ENCODE measurements at regions not wholly inside any gene's neighbourhood (a gene's known extent, or its start where the extent isn't known, plus 50 kb on each side); places are given as distances from the start of the nearest gene placed in this dataset.

DNA sequence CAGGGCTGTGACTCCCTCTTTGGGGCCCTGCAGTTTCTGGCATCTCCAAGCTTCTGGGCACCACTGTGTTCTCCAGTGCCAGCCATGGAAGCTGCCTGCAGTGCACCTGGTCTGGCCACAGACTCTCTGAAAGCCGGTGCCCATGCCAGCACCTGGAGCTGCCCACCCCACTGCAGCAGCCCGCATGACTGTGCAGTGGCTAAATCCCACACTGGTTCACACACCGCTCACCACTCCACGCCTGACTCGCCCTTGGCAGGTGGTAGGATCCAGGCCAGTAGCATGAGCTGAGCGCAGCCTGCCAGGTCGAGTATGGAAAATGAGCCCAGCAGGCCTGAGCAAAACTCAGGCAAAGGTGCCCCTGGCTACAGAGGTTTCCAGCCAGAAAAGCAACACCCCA is 72.8 kb upstream of the INTU start:
- TF ChIP-seq TSHZ2 (CRISPR knock-in tag; IDR thresholded peaks at IDR 0.05): no peak
- no peak for TF ChIP-seq ZFP30 (CRISPR knock-in tag; IDR thresholded peaks at IDR 0.05)
- TF ChIP-seq CSDC2 (CRISPR knock-in tag; IDR thresholded peaks at IDR 0.05): no peak
- TF ChIP-seq ZNF8 (CRISPR knock-in tag; IDR thresholded peaks at IDR 0.05): no peak
- TF ChIP-seq CSRNP3 (CRISPR knock-in tag; IDR thresholded peaks at IDR 0.05): no peak
- TF ChIP-seq TCF4 (CRISPR knock-in tag; IDR thresholded peaks at IDR 0.05; ENCODE audit: borderline replicate concordance): no peak
- TF ChIP-seq PATZ1 (CRISPR knock-in tag; IDR thresholded peaks at IDR 0.05; ENCODE audit: borderline replicate concordance): no peak
- TF ChIP-seq, protein P1, sequence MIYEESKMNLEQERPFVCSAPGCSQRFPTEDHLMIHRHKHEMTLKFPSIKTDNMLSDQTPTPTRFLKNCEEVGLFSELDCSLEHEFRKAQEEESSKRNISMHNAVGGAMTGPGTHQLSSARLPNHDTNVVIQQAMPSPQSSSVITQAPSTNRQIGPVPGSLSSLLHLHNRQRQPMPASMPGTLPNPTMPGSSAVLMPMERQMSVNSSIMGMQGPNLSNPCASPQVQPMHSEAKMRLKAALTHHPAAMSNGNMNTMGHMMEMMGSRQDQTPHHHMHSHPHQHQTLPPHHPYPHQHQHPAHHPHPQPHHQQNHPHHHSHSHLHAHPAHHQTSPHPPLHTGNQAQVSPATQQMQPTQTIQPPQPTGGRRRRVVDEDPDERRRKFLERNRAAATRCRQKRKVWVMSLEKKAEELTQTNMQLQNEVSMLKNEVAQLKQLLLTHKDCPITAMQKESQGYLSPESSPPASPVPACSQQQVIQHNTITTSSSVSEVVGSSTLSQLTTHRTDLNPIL (CRISPR knock-in tag; IDR thresholded peaks at IDR 0.05; ENCODE audit: low read depth): no peak
- TF ChIP-seq ZFP3 (CRISPR knock-in tag; IDR thresholded peaks at IDR 0.05): no peak
